ENCODE measurements at regions not wholly inside any gene's neighbourhood (a gene's known extent, or its start where the extent isn't known, plus 50 kb on each side); places are given as distances from the start of the nearest gene placed in this dataset.

DNA sequence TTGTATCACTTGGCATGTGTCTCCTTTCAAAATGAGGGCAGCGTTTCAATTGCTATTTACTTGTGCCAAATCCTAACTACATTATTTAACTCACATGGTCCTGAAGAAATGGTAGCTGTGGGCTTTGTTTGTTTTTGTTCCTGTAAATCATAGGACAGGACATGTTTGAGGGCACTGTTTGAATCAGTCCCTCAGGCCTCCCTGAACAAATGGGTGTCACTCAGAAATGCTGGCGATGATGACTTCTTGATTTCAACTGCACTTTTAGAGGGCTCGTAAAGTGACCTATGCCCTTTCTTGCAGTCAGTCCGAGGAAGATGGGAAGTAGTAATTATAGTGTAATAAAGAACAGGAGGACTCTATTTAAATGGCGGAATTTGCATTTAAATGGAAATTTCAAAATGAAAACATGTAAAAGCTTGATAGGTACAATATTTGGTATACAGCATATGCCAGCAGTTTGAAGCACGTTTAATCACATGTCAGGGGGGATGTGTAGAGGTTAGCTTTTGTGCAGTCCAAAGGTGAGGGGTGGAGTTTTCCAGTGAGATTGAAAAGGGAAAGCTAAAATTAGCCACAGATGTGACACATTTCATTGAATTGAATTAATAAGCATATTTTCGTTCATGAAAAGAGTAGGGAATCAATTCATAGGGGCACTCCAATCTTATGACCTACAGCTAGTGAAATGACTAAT lies 1958.7 kb upstream of the IGFBP7 start:
- DNase-seq (ENCODE audit: low read depth): no peak

- no peak for DNase-seq (ENCODE audit: low read depth)
Observed at GRCh38 chr4:59086410-59086809, 1976.2 kb upstream of the IGFBP7 start.

- no peak for DNase-seq (ENCODE audit: low read depth)
Observed at GRCh38 chr4:59091146-59092142, 1981.3 kb upstream of the IGFBP7 start.

DNA sequence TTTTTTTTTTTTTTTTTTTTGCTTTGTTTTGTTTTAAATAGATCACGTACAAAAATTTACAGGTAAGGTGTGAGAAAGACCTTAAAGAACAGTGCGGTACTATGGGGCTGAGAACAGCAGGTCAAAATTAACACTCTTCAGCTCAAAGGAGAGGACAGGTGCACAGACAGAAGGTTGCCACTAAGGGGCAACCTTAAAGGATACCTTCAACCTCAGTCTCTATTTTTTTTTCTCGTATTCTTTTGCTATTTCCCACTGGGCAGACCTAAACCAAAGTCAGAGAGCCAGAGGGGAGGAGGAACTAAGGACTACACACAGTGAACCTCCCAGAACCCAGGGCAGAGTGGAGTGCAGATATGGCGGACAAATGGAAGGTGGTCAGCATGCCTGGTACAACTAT lies 1984.3 kb upstream of the IGFBP7 start:
- DNase-seq (ENCODE audit: low read depth): no peak

- DNase-seq (ENCODE audit: low read depth): no peak
Observed at GRCh38 chr4:59102311-59102710, 1992.1 kb upstream of the IGFBP7 start.

- DNase-seq (ENCODE audit: low read depth): no peak
Observed at GRCh38 chr4:59120287-59120814, 2010.2 kb upstream of the IGFBP7 start.

DNA sequence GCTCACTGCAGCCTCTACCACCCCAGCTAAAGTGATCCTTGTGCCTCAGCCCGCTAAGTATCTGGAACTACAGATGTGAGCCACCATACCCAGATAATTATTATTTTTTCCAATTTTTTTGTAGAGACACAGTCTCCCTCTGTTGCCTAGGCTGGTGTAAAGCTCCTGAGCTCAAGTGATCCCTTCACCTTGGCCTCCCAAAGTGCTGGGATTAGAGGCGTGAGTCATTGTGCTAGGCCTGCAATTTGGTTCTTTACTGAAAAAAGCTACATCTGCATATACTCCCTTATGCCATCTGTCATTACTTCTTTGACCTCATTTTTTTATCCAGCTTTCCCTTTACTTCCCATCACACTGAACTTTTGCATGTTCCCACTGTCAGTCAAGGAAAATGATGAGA lies 2012.4 kb upstream of the IGFBP7 start:
- no peak for DNase-seq (ENCODE audit: low read depth)

GRCh38 chr4:59126159-59126558 lies 2016.0 kb upstream of the IGFBP7 start:
- no peak for DNase-seq (ENCODE audit: low read depth)

DNA sequence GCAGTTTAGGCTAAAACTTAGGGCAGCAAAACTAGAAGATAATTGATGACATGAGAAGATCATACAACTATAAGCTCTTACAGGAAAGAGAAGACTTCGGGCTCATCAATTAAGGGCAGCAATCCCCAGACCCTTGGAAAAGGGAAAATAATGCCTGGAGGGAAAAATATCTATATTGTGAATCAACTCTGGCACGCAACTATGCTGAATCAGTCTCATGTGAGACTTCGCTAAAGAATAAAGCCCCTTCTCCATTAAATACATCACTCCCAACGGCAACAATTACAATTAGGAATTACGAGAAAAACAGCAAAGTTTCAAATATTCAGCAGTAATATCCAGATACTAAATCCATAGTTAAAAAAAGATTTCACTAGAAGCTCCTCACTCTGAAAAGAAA lies 2016.8 kb upstream of the IGFBP7 start:
- DNase-seq (ENCODE audit: low read depth): no peak

DNA sequence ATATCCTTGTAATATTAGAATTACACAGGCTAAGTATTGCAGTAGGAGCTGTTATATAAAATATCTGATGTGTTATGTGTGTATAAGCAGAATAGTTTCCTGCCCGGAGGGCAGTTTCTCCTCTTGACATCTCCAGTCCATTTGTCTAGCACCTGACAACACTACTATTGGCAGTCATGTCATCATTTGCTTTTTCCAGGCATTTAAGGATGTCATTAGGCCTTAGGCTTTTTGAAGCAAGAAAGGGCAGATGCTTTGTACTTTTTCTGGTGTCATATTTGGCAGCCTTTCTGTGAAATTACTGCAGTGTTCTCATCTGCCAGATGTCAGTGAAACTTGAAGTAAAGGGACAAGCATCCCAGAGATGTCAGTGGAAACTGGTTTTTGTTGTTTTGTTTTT lies 2017.6 kb upstream of the IGFBP7 start:
- DNase-seq (ENCODE audit: low read depth): no peak

DNA sequence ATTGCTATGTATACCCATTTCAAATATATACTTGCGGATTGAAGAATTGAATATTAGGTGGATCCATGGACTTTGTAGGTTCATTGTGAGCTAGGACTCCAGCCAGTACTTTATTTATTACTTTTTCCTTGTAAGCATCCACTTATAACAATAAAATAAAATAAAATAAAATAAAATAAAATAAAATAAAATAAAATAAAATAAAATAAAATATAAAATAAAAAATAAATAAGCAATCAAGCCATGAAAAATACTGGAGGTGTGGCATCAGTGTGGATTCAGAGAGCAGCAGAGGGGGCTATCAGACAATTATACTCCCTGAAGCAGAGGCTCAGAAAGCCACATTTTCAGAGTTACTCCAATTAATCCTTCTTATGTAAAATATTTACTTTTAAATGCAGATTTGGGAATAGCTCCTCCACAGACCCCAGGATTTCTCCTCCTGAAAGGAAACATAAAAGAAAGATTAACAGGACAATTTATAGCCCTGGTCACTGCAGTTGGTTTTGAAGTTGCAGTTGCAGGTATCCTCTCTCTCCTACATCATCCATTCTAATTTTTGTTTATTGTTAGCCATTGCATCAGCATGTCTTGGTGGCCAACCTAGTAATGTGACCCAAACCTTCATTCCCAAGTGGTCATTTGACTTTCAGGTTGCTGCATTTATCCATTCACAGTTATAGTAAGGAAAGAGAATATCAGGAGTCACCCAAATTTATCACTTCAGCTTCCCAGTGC lies 2025.2 kb upstream of the IGFBP7 start:
- DNase-seq (ENCODE audit: low read depth): no peak

DNA sequence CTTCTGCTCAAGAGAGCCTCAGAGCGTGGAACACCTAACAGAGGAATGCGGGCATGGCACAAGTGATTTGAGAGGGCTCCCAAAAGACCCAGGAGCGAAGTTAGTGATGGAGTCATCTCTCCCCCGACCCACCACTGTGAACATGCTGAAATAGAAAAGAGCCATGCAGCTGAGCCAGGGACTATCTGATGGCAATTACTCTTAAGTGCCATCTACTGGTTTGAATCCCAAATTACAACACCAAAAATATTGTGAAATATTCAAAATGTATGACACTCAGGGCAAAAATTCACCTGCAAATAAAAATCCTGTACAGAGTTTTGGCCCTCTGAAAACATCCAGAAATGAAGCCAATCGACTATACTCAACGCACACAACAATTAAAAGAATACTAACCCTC lies 2038.9 kb upstream of the ADGRL3 start:
- no peak for DNase-seq (ENCODE audit: low read depth)

- DNase-seq (ENCODE audit: low read depth): no peak
Observed at GRCh38 chr4:59175617-59176016, 2024.5 kb upstream of the ADGRL3 start.

GRCh38 chr4:59179372-59179771 lies 2020.8 kb upstream of the ADGRL3 start:
- no peak for DNase-seq (ENCODE audit: low read depth)

DNA sequence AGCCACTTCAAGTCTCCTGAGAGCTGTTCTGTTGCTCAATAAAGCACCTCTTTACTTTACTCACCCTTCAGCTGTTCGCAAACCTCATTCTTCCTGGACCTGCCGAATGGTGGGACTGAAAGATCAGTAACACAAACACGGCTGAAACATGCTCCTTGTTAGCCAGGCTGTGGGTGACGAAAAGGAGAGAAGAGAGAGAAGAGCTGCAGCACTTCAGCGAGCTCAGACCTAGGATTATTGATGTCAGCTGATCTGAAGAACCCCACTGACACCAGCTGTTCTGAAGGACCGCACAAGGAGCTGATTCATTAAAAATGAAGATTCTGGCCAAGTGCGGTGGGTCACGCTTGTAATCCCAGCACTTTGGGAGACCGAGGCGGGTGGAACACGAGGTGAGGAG lies 2020.0 kb upstream of the ADGRL3 start:
- no peak for DNase-seq (ENCODE audit: low read depth)

- DNase-seq (ENCODE audit: low read depth): no peak
Observed at GRCh38 chr4:59180969-59181368, 2019.2 kb upstream of the ADGRL3 start.

GRCh38 chr4:59195839-59196238 lies 2004.3 kb upstream of the ADGRL3 start:
- no peak for DNase-seq (ENCODE audit: low read depth)

- no peak for DNase-seq (ENCODE audit: low read depth)
Observed at GRCh38 chr4:59200992-59201391, 1999.1 kb upstream of the ADGRL3 start.

DNA sequence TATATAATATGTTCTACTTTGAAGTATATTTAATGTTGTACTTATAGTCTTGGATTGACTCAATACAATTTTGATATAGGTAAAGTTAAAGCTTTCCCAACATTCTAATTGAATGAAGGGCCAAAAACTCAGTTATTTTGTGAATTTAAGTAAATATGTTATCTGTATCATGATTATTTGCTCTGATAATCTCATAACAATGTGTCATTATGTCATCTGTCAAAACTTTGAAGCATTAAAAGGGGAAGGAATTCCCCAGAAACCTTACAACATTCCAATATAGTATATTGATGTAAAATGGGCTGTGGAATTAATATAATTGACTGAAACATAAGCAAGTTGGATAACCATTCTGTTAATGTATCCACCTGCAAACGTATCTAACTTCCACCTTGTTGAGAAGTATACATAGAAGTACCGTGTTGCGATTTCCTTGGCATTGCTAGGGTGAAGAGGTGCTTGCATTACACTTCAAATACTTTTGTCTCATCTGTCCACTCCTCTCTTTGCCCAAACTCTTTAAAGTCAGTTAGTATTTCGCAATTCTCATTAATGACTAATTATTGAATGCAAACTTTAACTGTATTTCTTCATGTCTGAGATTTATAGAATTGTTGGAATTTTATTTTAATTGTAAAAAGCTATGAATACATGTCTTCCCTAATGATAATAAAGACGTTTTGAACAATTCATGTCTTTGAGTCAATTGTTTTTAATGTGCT lies 1982.1 kb upstream of the ADGRL3 start:
- DNase-seq (ENCODE audit: low read depth): no peak

- no peak for DNase-seq (ENCODE audit: low read depth)
Observed at GRCh38 chr4:59222221-59222620, 1977.9 kb upstream of the ADGRL3 start.

GRCh38 chr4:59223292-59223941 lies 1976.7 kb upstream of the ADGRL3 start:
- DNase-seq (ENCODE audit: low read depth): no peak
